Retinal pigment epithelial cell (primary cell): ENCODE measurements at regions not wholly inside any gene's neighbourhood (a gene's known extent, or its start where the extent isn't known, plus 50 kb on each side); places are given as distances from the start of the nearest gene placed in this dataset.
"Not testable (repeated sequence)": the region's sequence is repeated elsewhere in the genome, so short reads cannot be mapped to it uniquely, and the experiment has no call there.

Source experiments
- DNase-seq: peaks from one replicate; pipeline ENCODE4 v3.0.0-alpha.2; 2010; ENCODE audit warnings: low read depth
- H3K4me3 ChIP-seq: 2 replicates; pipeline ENCODE4 v1.5.1; 2011; ENCODE audit warnings: mild to moderate bottlenecking, low read length, control low read depth, moderate library complexity
- CTCF ChIP-seq: conservative IDR thresholded peaks from 2 replicates; pipeline ENCODE4 v1.5.1; 2011; ENCODE audit warnings: low read depth, low read length, control low read depth, inconsistent platforms

GRCh38 chr17:73847952-73848351, 203.7 kb upstream of the SDK2 start:
- H3K4me3 ChIP-seq = no peak overlapping the region
- DNase-seq = no peak
- TF ChIP-seq CTCF = no peak

- H3K4me3 ChIP-seq = no peak overlapping the region
- no peak for TF ChIP-seq CTCF
- DNase-seq = no peak
Observed at GRCh38 chr17:73850426-73850825, 206.2 kb upstream of the SDK2 start.

- no peak for DNase-seq
- TF ChIP-seq CTCF = no peak
- no peak overlapping the region for H3K4me3 ChIP-seq
Observed at GRCh38 chr17:73851091-73851490, 206.8 kb upstream of the SDK2 start.

GRCh38 chr17:73851921-73852320, 207.7 kb upstream of the SDK2 start:
- TF ChIP-seq CTCF = no peak
- H3K4me3 ChIP-seq = no peak overlapping the region
- no peak for DNase-seq

- DNase-seq = no peak
- no peak for TF ChIP-seq CTCF
- H3K4me3 ChIP-seq = no peak overlapping the region
Observed at GRCh38 chr17:73855720-73856333, 211.6 kb upstream of the SDK2 start.

GRCh38 chr17:73856556-73856955, 212.3 kb upstream of the SDK2 start:
- no peak for DNase-seq
- no peak overlapping the region for H3K4me3 ChIP-seq
- TF ChIP-seq CTCF = no peak

GRCh38 chr17:73859439-73860008, 215.3 kb upstream of the SDK2 start:
- not testable (repeated sequence) for H3K4me3 ChIP-seq, DNase-seq
